ENCODE measurements at regions not wholly inside any gene's neighbourhood (a gene's known extent, or its start where the extent isn't known, plus 50 kb on each side); places are given as distances from the start of the nearest gene placed in this dataset.

GRCh38 chr10:29732918-29733317 is 98.1 kb upstream of the SVIL start:
- Histone ChIP-seq H3K4me3 (peak overlapping the region in 3 of 4 donors; percentile 76 to 96 (median 93)), H3K4me1 (peaks cover 9 to 68% (median 34%) of the 10 kb centered on the region in 4 donors), H3K9me3 (no peaks in the 10 kb centered on the region), H3K27me3 (no peaks in the 10 kb centered on the region), H3K27ac (peak overlapping the region; percentile 95 to 99 (median 96)), H3K36me3 (no peaks in the 10 kb centered on the region)
- in situ Hi-C loops (cut with MboI; ENCODE audit: low pct_ligation_motif_present in 1 of 4, low pct_unique_long_range_greater_than_20kb in 1 of 4, low sequenced_read_pairs in 3 of 4) (loop anchor here in 1 of 4 donors (25.0 kb wide), 1 partner anchor 221 kb away; no protein-coding TSS in a partner anchor), intact Hi-C loops (cut with DNase I; ENCODE audit: low total_unique reads) (loop anchor here (10.0 kb wide), 1 partner anchor 72 kb away; no protein-coding TSS in a partner anchor)
- no peak for TF ChIP-seq EP300 (IDR thresholded peaks at IDR 0.05; ENCODE audit: low read depth)
- TF ChIP-seq POLR2A (IDR thresholded peaks at IDR 0.05): no peak
- TF ChIP-seq, protein P1, sequence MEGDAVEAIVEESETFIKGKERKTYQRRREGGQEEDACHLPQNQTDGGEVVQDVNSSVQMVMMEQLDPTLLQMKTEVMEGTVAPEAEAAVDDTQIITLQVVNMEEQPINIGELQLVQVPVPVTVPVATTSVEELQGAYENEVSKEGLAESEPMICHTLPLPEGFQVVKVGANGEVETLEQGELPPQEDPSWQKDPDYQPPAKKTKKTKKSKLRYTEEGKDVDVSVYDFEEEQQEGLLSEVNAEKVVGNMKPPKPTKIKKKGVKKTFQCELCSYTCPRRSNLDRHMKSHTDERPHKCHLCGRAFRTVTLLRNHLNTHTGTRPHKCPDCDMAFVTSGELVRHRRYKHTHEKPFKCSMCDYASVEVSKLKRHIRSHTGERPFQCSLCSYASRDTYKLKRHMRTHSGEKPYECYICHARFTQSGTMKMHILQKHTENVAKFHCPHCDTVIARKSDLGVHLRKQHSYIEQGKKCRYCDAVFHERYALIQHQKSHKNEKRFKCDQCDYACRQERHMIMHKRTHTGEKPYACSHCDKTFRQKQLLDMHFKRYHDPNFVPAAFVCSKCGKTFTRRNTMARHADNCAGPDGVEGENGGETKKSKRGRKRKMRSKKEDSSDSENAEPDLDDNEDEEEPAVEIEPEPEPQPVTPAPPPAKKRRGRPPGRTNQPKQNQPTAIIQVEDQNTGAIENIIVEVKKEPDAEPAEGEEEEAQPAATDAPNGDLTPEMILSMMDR (IDR thresholded peaks at IDR 0.05): no peak
- TF ChIP-seq POLR2AphosphoS5 (IDR thresholded peaks at IDR 0.05): no peak
- 67 to 71% methylated on average over 2 of the region's 2 CpGs for WGBS, 2 donors (ENCODE audit: low coverage in 1 of 2)
- no peak for DNase-seq

- 49 to 71% methylated on average over 2 to 12 of the region's 12 CpGs for WGBS, 2 donors (ENCODE audit: low coverage in 1 of 2)
- no peaks in the 10 kb centered on the region for H3K27me3 ChIP-seq
- H3K27ac ChIP-seq: peak overlapping the region; percentile 95 to 99 (median 96)
- TF ChIP-seq, protein P1 (IDR thresholded peaks at IDR 0.05): no peak
- TF ChIP-seq EP300 (IDR thresholded peaks at IDR 0.05; ENCODE audit: low read depth) (no peak), POLR2AphosphoS5 (IDR thresholded peaks at IDR 0.05) (peak in 2 of 3 donors; percentile 32 to 55), POLR2A (IDR thresholded peaks at IDR 0.05) (no peak)
- H3K4me3 ChIP-seq: peak overlapping the region in 1 of 4 donors; percentile 76
- no peaks in the 10 kb centered on the region for H3K9me3 ChIP-seq
- intact Hi-C loops (cut with DNase I; ENCODE audit: low total_unique reads): loop anchor here (10.0 kb wide), 1 partner anchor 73 kb away; no protein-coding TSS in a partner anchor
- DNase-seq: peak; percentile 25
- in situ Hi-C loops (cut with MboI; ENCODE audit: low pct_ligation_motif_present in 1 of 4, low pct_unique_long_range_greater_than_20kb in 1 of 4, low sequenced_read_pairs in 3 of 4): loop anchor here in 1 of 4 donors (25.0 kb wide), 1 partner anchor 219 kb away; no protein-coding TSS in a partner anchor
- H3K4me1 ChIP-seq: peaks cover 9 to 64% (median 34%) of the 10 kb centered on the region in 4 donors
- no peaks in the 10 kb centered on the region for H3K36me3 ChIP-seq
Observed at GRCh38 chr10:29731760-29732159, 97.0 kb upstream of the SVIL start.

GRCh38 chr10:29730969-29731368 is 96.2 kb upstream of the SVIL start:
- 62% methylated on average over 6 of the region's 6 CpGs for WGBS, 2 donors (ENCODE audit: low coverage in 1 of 2)
- Histone ChIP-seq H3K4me1 (peaks cover 10 to 72% (median 36%) of the 10 kb centered on the region in 4 donors), H3K27ac (peak overlapping the region; percentile 95 to 99 (median 96)), H3K27me3 (no peaks in the 10 kb centered on the region), H3K4me3 (peak overlapping the region in 1 of 4 donors; percentile 76), H3K9me3 (no peaks in the 10 kb centered on the region), H3K36me3 (no peaks in the 10 kb centered on the region)
- in situ Hi-C loops (cut with MboI; ENCODE audit: low pct_ligation_motif_present in 1 of 4, low pct_unique_long_range_greater_than_20kb in 1 of 4, low sequenced_read_pairs in 3 of 4) (loop anchor here in 1 of 4 donors (25.0 kb wide), 1 partner anchor 219 kb away; no protein-coding TSS in a partner anchor), intact Hi-C loops (cut with DNase I; ENCODE audit: low total_unique reads) (loop anchor here (10.0 kb wide), 1 partner anchor 74 kb away; no protein-coding TSS in a partner anchor)
- DNase-seq: no peak
- peak; percentile 38 to 71 (median 70) for TF ChIP-seq POLR2AphosphoS5 (IDR thresholded peaks at IDR 0.05)
- peak; percentile 81 for TF ChIP-seq EP300 (IDR thresholded peaks at IDR 0.05; ENCODE audit: low read depth)
- TF ChIP-seq POLR2A (IDR thresholded peaks at IDR 0.05): no peak

- WGBS, 2 donors (ENCODE audit: low coverage in 1 of 2): 40 to 50% methylated on average over 1 to 5 of the region's 5 CpGs
- H3K4me3 ChIP-seq: no peak overlapping the region
- intact Hi-C loops (cut with DNase I; ENCODE audit: low total_unique reads): loop anchor here (10.0 kb wide), 1 partner anchor 74 kb away; no protein-coding TSS in a partner anchor
- no peak for DNase-seq
- TF ChIP-seq, protein P1 (IDR thresholded peaks at IDR 0.05): no peak
- no peak for TF ChIP-seq POLR2AphosphoS5 (IDR thresholded peaks at IDR 0.05)
- no peak for TF ChIP-seq POLR2A (IDR thresholded peaks at IDR 0.05)
- TF ChIP-seq EP300 (IDR thresholded peaks at IDR 0.05; ENCODE audit: low read depth): no peak
- no peaks in the 10 kb centered on the region for H3K9me3 ChIP-seq
- H3K27ac ChIP-seq: peak overlapping the region; percentile 95 to 99 (median 96)
- H3K36me3 ChIP-seq: no peaks in the 10 kb centered on the region
- H3K4me1 ChIP-seq: peaks cover 15 to 77% (median 41%) of the 10 kb centered on the region in 4 donors
- H3K27me3 ChIP-seq: no peaks in the 10 kb centered on the region
- in situ Hi-C loops (cut with MboI; ENCODE audit: low pct_ligation_motif_present in 1 of 4, low pct_unique_long_range_greater_than_20kb in 1 of 4, low sequenced_read_pairs in 3 of 4): loop anchor here in 1 of 4 donors (25.0 kb wide), 1 partner anchor 218 kb away; no protein-coding TSS in a partner anchor
Observed at GRCh38 chr10:29730458-29730857, 95.7 kb upstream of the SVIL start.
